HG03432 (cell line): ENCODE measurements at regions not wholly inside any gene's neighbourhood (a gene's known extent, or its start where the extent isn't known, plus 50 kb on each side); places are given as distances from the start of the nearest gene placed in this dataset.

ENCODE experiments used
- ATAC-seq: cut with Tn5 transposase; IDR thresholded peaks from one replicate; pipeline ENCODE4 v1.9.1; 2021; ENCODE audit warnings: mild to moderate bottlenecking, moderate library complexity; ENCODE audit not compliant: unreplicated experiment

- no peak for ATAC-seq
These were observed 357.3 kb upstream of the XYLT1 start for GRCh38 chr16:17828012-17828411.

- no peak for ATAC-seq
These were observed 356.6 kb upstream of the XYLT1 start for GRCh38 chr16:17827313-17827712.

GRCh38 chr16:17817943-17818342 lies 347.2 kb upstream of the XYLT1 start:
- no peak for ATAC-seq

GRCh38 chr16:17817260-17817659 lies 346.5 kb upstream of the XYLT1 start:
- no peak for ATAC-seq

GRCh38 chr16:17812771-17813170 lies 342.0 kb upstream of the XYLT1 start:
- no peak for ATAC-seq

- ATAC-seq: no peak
These were observed 334.1 kb upstream of the XYLT1 start for GRCh38 chr16:17804857-17805256.

- ATAC-seq: no peak
These were observed 333.1 kb upstream of the XYLT1 start for GRCh38 chr16:17803625-17804410.

GRCh38 chr16:17802571-17802970 lies 331.8 kb upstream of the XYLT1 start:
- ATAC-seq: no peak

GRCh38 chr16:17801068-17801467 lies 330.3 kb upstream of the XYLT1 start:
- no peak for ATAC-seq

- ATAC-seq: no peak
These were observed 328.0 kb upstream of the XYLT1 start for GRCh38 chr16:17798716-17799115.

GRCh38 chr16:17793354-17793753 lies 322.6 kb upstream of the XYLT1 start:
- ATAC-seq: no peak

GRCh38 chr16:17784073-17784472 lies 313.3 kb upstream of the XYLT1 start:
- ATAC-seq: no peak

GRCh38 chr16:17780181-17780580 lies 309.4 kb upstream of the XYLT1 start:
- no peak for ATAC-seq

GRCh38 chr16:17777408-17777863 lies 306.7 kb upstream of the XYLT1 start:
- no peak for ATAC-seq

- ATAC-seq: no peak
These were observed 306.1 kb upstream of the XYLT1 start for GRCh38 chr16:17776888-17777287.

- ATAC-seq: no peak
These were observed 305.7 kb upstream of the XYLT1 start for GRCh38 chr16:17776465-17776864.

GRCh38 chr16:17775061-17775460 lies 304.3 kb upstream of the XYLT1 start:
- no peak for ATAC-seq

GRCh38 chr16:17773698-17774101 lies 302.9 kb upstream of the XYLT1 start:
- no peak for ATAC-seq

- ATAC-seq: no peak
These were observed 299.3 kb upstream of the XYLT1 start for GRCh38 chr16:17770104-17770503.

- no peak for ATAC-seq
These were observed 298.3 kb upstream of the XYLT1 start for GRCh38 chr16:17769065-17769464.

- ATAC-seq: no peak
These were observed 297.5 kb upstream of the XYLT1 start for GRCh38 chr16:17768257-17768656.

- ATAC-seq: no peak
These were observed 295.3 kb upstream of the XYLT1 start for GRCh38 chr16:17766012-17766411.
